ENCODE measurements at regions not wholly inside any gene's neighbourhood (a gene's known extent, or its start where the extent isn't known, plus 50 kb on each side); places are given as distances from the start of the nearest gene placed in this dataset.
A peak's percentile ranks its signal among the peaks of the same experiment; 100 is the strongest.
"Not testable (repeated sequence)": the region's sequence is repeated elsewhere in the genome, so short reads cannot be mapped to it uniquely, and the experiment has no call there.

DNA sequence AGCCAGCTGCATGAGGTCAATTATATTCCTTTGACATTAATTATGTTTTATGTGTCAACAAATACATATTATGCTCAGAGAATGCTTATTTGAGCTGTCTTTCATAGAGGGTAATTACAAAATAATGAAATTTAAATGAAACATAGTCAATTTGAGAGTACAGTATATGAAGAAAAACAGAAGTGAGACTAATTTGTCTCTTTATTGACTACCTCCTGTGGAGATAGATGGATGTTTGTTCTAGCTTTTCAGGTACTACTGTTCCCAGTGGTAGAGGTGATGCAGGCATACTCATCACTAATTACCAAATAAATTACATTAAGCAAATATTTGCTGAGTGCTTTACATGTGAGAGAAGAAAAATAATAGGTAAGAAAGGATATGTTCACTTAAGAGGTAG lies 1129.6 kb downstream of the OTOL1 start:
- Mint-ChIP-seq H3K27ac (no peak overlapping the region), H3K9me3 (peaks cover 5 to 8% (median 7%) of the 10 kb centered on the region in 3 donors), H3K4me1 (no peaks in the 10 kb centered on the region), H3K27me3 (no peaks in the 10 kb centered on the region), H3K4me3 (no peak overlapping the region), H3K36me3 (no peaks in the 10 kb centered on the region)

DNA sequence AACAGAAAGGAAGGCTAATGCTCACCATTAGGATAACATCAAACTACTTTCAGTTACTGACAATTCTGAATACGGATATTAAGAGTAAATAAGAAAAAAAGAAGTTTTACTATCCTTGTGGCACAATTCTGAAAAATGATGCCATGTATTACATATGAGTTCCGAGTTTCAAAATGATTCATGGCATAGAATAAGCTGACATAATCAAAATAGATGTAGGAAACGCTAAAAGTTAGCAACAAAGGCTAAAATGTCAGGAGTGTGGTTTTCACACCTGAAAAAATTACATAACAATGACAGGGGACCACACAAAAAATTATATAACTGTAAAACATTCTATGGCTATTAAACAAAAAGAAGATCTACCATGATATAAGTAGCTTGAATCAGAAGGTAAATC lies 1131.9 kb downstream of the OTOL1 start:
- no peaks in the 10 kb centered on the region for H3K4me1 Mint-ChIP-seq
- no peak overlapping the region for H3K27ac Mint-ChIP-seq
- H3K36me3 Mint-ChIP-seq = no peaks in the 10 kb centered on the region
- H3K9me3 Mint-ChIP-seq = peaks cover 0 to 3% (median 0%) of the 10 kb centered on the region in 3 donors
- H3K4me3 Mint-ChIP-seq = no peak overlapping the region
- H3K27me3 Mint-ChIP-seq = no peaks in the 10 kb centered on the region

DNA sequence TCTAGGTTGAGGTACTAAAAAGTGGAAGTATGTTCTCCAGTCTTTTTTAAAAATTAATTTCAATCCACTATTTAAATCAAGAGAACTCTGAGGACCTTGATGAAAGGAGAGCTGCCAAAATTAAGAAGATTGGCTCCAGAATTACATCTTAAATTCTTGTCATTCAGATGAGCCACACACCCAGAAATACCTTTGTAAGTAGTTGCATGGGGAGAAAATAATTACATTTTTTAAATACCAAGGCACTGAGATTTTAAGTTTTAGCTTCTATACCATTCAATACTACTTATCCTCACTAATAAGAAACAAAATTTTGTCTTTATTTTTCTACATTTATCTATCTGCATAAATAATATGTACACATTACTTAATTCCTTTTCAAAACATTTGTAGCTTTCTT lies 1132.8 kb downstream of the OTOL1 start:
- no peak overlapping the region for H3K27ac Mint-ChIP-seq
- no peak overlapping the region for H3K4me3 Mint-ChIP-seq
- no peaks in the 10 kb centered on the region for H3K27me3 Mint-ChIP-seq
- no peaks in the 10 kb centered on the region for H3K9me3 Mint-ChIP-seq
- no peaks in the 10 kb centered on the region for H3K36me3 Mint-ChIP-seq
- no peaks in the 10 kb centered on the region for H3K4me1 Mint-ChIP-seq

DNA sequence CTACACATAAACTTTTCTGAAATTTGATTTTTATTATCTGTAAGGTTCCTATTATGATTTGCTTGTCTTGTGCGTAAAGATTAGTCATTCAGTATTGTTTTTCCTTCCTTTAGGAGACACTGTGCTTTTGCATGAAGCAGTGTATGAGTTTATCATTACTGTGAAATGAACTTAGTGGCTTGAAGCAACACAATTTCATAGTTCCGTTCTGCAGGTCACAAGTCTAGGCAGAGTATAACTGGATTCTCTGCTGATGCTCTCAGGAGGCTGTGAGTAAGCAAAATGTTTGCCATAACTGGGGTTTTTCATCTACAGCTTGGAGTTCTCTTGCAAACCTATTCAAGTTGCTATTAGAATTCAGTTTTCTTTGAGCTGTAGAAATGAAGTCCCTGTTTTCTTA lies 1136.1 kb downstream of the OTOL1 start:
- Mint-ChIP-seq H3K27ac (no peak overlapping the region), H3K36me3 (no peaks in the 10 kb centered on the region), H3K4me1 (no peaks in the 10 kb centered on the region)

DNA sequence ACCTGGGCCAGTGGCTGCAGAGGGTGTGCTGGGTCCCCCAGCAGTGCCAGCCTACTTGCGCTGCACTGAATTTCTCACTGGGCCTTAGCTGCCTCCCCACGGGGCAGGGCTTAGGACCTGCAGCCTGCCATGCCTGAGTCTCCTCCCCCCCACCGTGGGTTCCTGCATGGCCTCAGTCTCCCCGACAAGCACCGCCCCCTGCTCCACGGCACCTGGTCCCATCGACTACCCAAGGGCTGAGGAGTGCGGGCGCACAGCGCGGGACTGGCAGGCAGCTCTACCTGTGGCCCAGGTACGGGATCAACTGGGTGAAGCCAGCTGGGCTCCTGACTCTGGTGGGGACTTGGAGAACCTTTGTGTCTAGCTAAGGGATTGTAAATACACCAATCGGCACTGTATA lies 1143.6 kb downstream of the OTOL1 start:
- H3K27me3 Mint-ChIP-seq, H3K4me3 Mint-ChIP-seq, H3K9me3 Mint-ChIP-seq, H3K4me1 Mint-ChIP-seq, H3K36me3 Mint-ChIP-seq, H3K27ac Mint-ChIP-seq: not testable (repeated sequence)

More for the DNA sequence above, 1136.1 kb downstream of the OTOL1 start:
- Mint-ChIP-seq H3K27me3 (no peaks in the 10 kb centered on the region), H3K4me3 (peak overlapping the region in 1 of 4 donors; percentile 12), H3K9me3 (peaks cover 0 to 1% (median 0%) of the 10 kb centered on the region in 3 donors)

DNA sequence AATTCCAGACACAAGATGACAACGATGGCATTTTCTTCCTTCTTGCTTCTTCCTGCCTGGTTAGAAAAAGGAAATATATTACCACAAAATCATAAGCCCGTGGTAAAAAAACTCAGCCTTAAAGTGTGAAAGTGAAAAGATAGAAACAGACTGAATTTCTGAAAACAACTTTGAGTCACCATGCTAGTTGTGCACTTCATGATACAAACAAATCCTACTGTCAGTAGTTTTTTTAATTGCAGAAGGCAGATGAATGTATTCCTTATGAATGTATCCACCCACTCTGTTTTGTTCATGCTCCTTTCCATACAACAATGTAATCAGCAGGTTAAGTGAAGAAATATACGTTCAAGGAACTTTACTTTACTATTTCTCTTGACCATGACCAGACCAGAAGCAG lies 1144.7 kb downstream of the OTOL1 start:
- no peaks in the 10 kb centered on the region for H3K36me3 Mint-ChIP-seq
- H3K9me3 Mint-ChIP-seq = peaks cover 0 to 2% (median 2%) of the 10 kb centered on the region in 3 donors
- no peaks in the 10 kb centered on the region for H3K27me3 Mint-ChIP-seq
- no peak overlapping the region for H3K4me3 Mint-ChIP-seq
- H3K27ac Mint-ChIP-seq = no peak overlapping the region
- H3K4me1 Mint-ChIP-seq = no peaks in the 10 kb centered on the region

DNA sequence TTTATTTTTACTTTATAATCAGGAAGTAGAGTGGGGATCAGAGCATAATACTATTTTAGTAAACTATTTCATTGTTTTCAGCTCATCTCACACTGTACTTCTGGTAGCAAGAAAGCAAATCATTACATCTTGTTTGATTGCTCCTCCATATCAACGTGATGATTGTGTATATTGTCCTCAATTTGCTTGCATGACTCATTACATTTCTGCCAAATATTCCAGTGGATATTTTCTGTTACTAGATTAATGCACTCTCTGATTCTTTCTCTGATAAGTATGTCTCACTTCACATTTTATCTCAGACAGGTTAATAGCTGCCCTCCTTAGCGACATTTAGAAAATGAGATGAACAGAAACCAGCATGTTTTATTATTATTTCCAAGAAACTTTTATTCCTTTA lies 1145.3 kb downstream of the OTOL1 start:
- Mint-ChIP-seq H3K4me3 (no peak overlapping the region), H3K4me1 (no peaks in the 10 kb centered on the region), H3K36me3 (no peaks in the 10 kb centered on the region), H3K27ac (no peak overlapping the region), H3K27me3 (no peaks in the 10 kb centered on the region), H3K9me3 (peaks cover 3 to 5% (median 4%) of the 10 kb centered on the region in 3 donors)

DNA sequence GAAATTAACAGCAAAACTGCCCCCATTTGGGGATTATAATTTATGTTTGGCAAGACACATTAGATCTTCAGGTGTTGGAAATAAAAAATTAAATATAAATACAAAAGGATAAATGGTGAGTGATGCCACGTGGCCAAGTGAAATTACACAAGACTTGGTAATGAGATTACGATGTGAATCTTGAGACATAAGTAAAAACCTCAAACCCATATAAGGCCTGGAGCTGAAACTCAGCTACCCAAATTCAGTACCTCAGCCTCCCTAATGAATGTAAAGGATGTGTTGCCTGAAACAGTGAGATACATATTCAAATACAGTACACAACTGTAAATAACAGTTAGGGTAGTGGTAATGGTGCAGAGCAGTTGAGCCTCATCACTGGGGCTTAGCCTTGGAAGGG lies 1146.6 kb downstream of the OTOL1 start:
- H3K27ac Mint-ChIP-seq = no peak overlapping the region
- no peaks in the 10 kb centered on the region for H3K27me3 Mint-ChIP-seq
- peaks cover 5 to 9% (median 7%) of the 10 kb centered on the region in 3 donors for H3K9me3 Mint-ChIP-seq
- no peaks in the 10 kb centered on the region for H3K36me3 Mint-ChIP-seq
- H3K4me1 Mint-ChIP-seq = no peaks in the 10 kb centered on the region
- no peak overlapping the region for H3K4me3 Mint-ChIP-seq

DNA sequence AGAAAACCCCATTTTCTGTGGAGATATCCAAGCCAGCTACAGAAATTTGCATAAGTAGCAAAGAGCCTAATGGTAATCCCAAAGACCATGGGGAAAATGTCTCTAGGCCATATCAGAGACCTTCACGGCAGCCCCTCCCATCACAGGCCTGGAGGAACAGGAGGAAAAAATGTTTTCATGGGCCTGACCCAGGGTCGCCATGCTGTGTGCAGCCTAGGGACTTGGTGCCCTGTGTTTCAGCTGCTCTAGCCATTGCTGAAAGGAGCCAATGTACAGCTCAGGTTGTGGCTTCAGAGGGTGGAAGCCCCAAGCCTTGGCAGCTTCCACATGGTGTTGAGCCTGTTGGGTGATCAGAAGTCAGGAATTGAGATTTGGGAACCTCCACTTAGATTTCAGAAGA lies 1150.7 kb downstream of the OTOL1 start:
- no peaks in the 10 kb centered on the region for H3K36me3 Mint-ChIP-seq
- no peaks in the 10 kb centered on the region for H3K4me1 Mint-ChIP-seq
- H3K9me3 Mint-ChIP-seq = peaks cover 8 to 14% (median 11%) of the 10 kb centered on the region in 3 donors
- H3K4me3 Mint-ChIP-seq = no peak overlapping the region
- H3K27me3 Mint-ChIP-seq = no peaks in the 10 kb centered on the region
- no peak overlapping the region for H3K27ac Mint-ChIP-seq

DNA sequence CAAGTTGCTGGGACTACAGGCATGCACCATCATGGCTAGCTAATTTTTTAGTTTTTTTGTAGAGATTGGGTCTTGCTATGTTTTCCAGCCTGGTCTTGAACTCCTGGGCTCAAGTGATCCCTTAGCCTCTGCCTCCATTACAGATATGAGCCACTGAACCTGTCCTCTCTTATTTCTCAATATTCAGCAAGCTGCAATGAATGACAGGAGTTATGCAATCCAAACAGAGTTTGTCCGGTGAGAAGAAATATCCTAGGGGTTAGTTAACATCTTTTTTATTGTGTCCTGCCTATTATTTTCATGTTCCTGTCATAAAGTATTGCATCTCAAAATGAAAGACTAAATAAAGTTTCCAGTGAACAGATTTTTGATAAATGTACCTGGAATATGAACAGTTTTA lies 1161.4 kb downstream of the OTOL1 start:
- H3K36me3 Mint-ChIP-seq = no peaks in the 10 kb centered on the region
- H3K4me3 Mint-ChIP-seq = no peak overlapping the region
- H3K4me1 Mint-ChIP-seq = no peaks in the 10 kb centered on the region
- H3K27me3 Mint-ChIP-seq = no peaks in the 10 kb centered on the region
- H3K27ac Mint-ChIP-seq = no peak overlapping the region
- peaks cover 0 to 7% (median 3%) of the 10 kb centered on the region in 3 donors for H3K9me3 Mint-ChIP-seq

DNA sequence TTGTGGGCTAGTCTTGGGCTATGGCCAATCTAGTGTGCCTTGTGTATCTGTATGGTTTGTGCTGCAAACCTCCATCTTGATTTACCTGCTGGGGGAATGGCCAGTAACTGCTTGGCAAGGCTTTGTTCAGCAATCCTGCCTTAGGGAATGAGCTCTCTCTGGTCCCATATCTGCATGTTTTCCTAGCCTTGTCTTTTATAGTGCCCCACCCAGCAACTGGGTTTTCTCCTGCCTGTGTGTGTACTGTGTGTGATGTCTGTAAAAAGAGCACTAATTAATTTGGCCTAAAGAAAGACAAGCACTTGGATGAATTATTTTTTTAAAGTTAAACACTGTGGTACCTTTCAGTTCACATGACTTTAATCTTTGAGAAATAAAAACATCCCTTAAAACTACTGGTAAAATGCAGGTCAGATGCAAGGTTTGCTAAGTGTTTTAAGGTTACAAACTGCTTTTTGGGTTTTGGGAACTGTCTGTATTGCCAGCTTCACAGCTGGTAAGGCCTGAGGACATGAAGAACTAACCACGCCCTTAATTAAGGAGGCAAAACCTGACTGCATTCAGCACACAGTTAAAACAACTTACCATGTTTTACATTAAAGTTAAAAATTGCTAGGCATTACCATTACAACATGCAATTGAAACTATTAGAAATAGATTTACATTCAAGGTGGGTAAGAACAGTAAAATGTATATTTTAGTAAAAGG lies 1169.2 kb downstream of the OTOL1 start:
- Mint-ChIP-seq H3K4me1 (no peaks in the 10 kb centered on the region), H3K9me3 (peaks cover 0 to 5% (median 3%) of the 10 kb centered on the region in 3 donors), H3K4me3 (no peak overlapping the region), H3K27me3 (no peaks in the 10 kb centered on the region), H3K36me3 (no peaks in the 10 kb centered on the region), H3K27ac (no peak overlapping the region)

DNA sequence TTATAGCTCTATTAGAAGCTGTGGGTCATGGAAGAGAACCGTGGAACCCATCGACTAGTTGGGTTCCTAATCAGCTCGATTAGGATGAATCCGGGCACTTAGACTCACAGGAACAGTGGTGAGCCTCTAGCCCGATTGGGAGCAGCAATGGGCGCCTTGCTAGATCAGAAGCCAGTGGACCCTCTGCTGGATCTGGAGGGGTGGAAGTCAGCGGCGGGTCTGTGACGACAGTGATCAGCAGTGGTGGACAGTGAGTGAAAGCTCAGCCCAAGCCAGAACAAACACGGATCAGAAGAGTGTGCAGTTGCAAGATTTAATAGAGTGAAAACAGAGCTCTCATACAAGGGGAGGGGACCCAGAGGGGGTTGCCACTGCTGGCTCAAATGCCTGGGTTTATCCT lies 1170.2 kb downstream of the OTOL1 start:
- Mint-ChIP-seq H3K27me3 (no peaks in the 10 kb centered on the region), H3K9me3 (peaks cover 0 to 5% (median 3%) of the 10 kb centered on the region in 3 donors), H3K27ac (no peak overlapping the region), H3K4me3 (no peak overlapping the region), H3K4me1 (no peaks in the 10 kb centered on the region), H3K36me3 (peaks cover 2% of the 10 kb centered on the region)

DNA sequence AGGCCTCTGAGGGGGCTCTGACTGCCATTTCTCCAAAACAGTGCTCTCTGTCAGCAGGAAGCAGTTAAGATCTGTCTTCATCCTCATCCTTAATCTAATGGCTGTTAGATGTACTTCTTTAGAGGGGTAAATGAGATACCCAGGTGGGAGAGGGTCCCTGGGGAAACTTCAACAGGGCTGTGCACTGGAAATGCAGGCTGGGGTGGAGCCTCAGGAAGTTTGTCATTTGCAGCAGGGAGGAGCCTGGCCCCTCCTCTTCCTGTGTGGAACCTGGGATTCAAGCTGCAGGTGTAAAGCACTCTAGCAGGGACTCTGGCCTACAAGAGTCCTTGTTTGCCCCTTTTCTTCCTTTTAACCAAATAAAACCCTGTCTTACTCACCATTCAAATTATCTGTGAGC lies 1173.6 kb downstream of the OTOL1 start:
- Mint-ChIP-seq H3K9me3 (peaks cover 0 to 3% (median 2%) of the 10 kb centered on the region in 3 donors), H3K36me3 (peaks cover 2% of the 10 kb centered on the region), H3K4me1 (no peaks in the 10 kb centered on the region), H3K4me3 (no peak overlapping the region), H3K27ac (no peak overlapping the region), H3K27me3 (no peaks in the 10 kb centered on the region)

DNA sequence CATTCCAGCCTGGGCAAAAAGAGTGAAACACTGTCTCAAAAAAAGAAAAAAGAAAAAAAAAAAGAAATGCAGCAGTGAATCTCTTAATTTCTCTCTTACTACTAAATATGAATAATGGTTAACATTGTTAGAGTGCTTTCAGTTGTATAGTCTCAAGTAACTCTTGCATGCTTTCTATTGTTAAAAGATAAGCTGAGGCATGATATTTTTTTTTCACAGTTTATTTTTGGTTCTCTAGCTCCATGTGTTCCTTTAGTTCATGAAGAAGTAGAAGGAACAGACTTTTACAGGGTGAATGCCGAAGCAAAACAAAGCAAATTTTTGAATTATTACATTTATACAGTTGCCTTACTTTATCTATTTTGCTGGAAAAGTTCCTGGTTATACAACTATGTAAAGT lies 1180.9 kb downstream of the OTOL1 start:
- H3K4me3 Mint-ChIP-seq = no peak overlapping the region

DNA sequence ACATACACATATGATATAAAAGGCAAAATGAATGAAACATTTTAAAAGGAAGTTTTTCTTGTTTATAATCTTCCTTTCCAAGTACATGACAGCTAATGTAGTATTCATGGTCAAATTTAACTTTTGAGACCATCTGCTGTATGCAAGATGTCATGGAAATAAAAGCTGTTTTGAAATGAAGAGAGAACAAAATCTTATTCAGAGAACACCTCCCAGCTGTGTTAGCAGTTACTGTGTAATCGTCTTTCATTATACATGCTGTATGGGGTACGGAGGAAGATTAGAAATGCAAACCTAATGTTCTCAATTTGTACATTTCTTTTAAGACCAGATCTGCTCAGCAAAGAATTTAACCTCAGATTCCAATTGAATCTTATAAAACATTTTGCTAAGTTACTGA lies 1182.3 kb downstream of the OTOL1 start:
- Mint-ChIP-seq H3K27me3 (no peaks in the 10 kb centered on the region), H3K36me3 (no peaks in the 10 kb centered on the region), H3K27ac (no peak overlapping the region), H3K4me1 (no peaks in the 10 kb centered on the region), H3K4me3 (no peak overlapping the region), H3K9me3 (no peaks in the 10 kb centered on the region)

More for the DNA sequence above, 1180.9 kb downstream of the OTOL1 start:
- Mint-ChIP-seq H3K27me3 (no peaks in the 10 kb centered on the region), H3K9me3 (no peaks in the 10 kb centered on the region), H3K36me3 (no peaks in the 10 kb centered on the region), H3K4me1 (no peaks in the 10 kb centered on the region), H3K27ac (no peak overlapping the region)

DNA sequence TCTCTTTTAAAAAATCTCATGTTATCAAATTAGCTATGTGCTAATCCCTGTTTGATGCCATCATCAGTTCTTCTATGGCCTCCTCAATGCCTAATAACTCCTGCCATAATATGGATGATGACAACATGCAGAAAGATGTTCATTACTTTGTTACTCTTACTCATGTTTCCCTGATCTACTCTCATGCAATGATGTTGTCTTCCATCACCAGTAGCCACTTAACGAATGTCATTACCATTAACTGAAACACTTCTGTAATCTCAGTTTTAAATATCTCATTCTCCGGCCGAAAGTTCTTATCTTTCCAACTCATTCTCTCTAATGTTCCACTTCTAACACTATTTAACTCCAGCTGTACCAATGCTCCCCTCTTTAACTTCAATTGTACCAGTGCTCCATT lies 1187.7 kb downstream of the OTOL1 start:
- H3K4me3 Mint-ChIP-seq = no peak overlapping the region
- peaks cover 0 to 3% (median 0%) of the 10 kb centered on the region in 3 donors for H3K9me3 Mint-ChIP-seq
- H3K27me3 Mint-ChIP-seq = no peaks in the 10 kb centered on the region
- no peaks in the 10 kb centered on the region for H3K4me1 Mint-ChIP-seq
- no peak overlapping the region for H3K27ac Mint-ChIP-seq
- no peaks in the 10 kb centered on the region for H3K36me3 Mint-ChIP-seq
